Aorta (tissue), 5 donors: ENCODE measurements at regions not wholly inside any gene's neighbourhood (a gene's known extent, or its start where the extent isn't known, plus 50 kb on each side); places are given as distances from the start of the nearest gene placed in this dataset.

Experiments
- ATAC-seq: fragments of 200-7000 bp; cut with Tn5 transposase; one replicate; pipeline ENCODE4 v1.9.1; 2022; ENCODE audit warnings: moderate library complexity; ENCODE audit not compliant: low FRiP score
- DNase-seq, 2 donors: peaks; one replicate each; pipeline ENCODE4 v3.0.0-alpha.2; 2020
- H3K27ac ChIP-seq, 2 donors: one replicate each; pipeline ENCODE4 v1.5.1; 2013; ENCODE audit warnings: low read length in 2 of 2, mild to moderate bottlenecking in 2 of 2, moderate library complexity in 2 of 2, control low read depth in 1 of 2, inconsistent platforms in 1 of 2, low read depth in 1 of 2
- H3K27me3 ChIP-seq, 2 donors: one replicate each; pipeline ENCODE4 v1.6.1; 2013; ENCODE audit warnings: control low read depth in 1 of 2, low read length in 1 of 2, mild to moderate bottlenecking in 1 of 2, moderate library complexity in 1 of 2; ENCODE audit not compliant: insufficient read depth in 2 of 2, control insufficient read depth in 1 of 2
- H3K36me3 ChIP-seq, 2 donors: one replicate each; pipeline ENCODE4 v1.6.1; 2013; ENCODE audit warnings: control low read depth in 1 of 2, low read length in 1 of 2, mild to moderate bottlenecking in 1 of 2; ENCODE audit not compliant: insufficient read depth in 2 of 2, control insufficient read depth in 1 of 2
- H3K4me1 ChIP-seq, 2 donors: one replicate each; pipeline ENCODE4 v1.6.1; 2013; ENCODE audit warnings: low read length in 2 of 2, control low read depth in 1 of 2, mild to moderate bottlenecking in 1 of 2, moderate library complexity in 1 of 2; ENCODE audit not compliant: insufficient read depth in 2 of 2, control insufficient read depth in 1 of 2
- H3K4me3 ChIP-seq, 2 donors: one replicate each; pipeline ENCODE4 v1.5.1; 2013; ENCODE audit warnings: low read length in 2 of 2, control low read depth in 1 of 2, mild to moderate bottlenecking in 1 of 2
- H3K9me3 ChIP-seq: one replicate; pipeline ENCODE4 v1.6.1; 2013; ENCODE audit warnings: mild to moderate bottlenecking, low read length; ENCODE audit not compliant: control insufficient read depth
- WGBS, 2 donors: extraction: QIAGEN DNeasy Blood & Tissue Kit; methylation state at CpG; one replicate each; pipeline ENCODE4 v1.1.7; 2013; 5-methylcytosine and 5-hydroxymethylcytosine counted together
- intact Hi-C, 2 donors: fragments of 100-400 bp; cut with DNase I; formaldehyde crosslinking; loops; one replicate each; pipeline versions ENCODE4 v1.14.2 to v1.15.0; 2022
- donor health status: healthy with polysubstance abuse.
- donor health status: Bipolar disorder and iron deficiency.
- donor health status: DM: no; HTN: no; CAD: no.
- donor health status: DM: no; HTN: no; CAD: no.
- donor health status: DM: yes; HTN: yes; CAD: no.

DNA sequence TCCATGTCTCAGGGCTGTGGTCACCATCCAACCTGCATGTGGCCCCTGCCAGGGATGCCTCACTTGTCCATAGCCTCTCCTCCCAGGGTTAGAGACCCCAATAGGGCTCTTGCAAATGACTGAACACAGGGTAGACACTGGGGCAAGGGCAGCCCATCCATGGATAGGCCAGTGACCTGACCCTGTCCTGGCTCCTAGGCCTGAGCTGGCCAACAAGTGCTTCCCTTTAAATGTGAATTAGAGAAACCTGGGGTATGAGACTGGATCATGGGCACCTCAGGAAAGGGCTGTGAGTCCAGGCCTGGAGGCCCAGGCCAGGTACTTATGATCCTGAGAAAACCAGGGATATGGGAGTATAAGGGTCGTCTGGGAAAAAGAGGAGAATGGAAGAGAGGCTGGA is 64.5 kb downstream of the COPS8 start:
- Histone ChIP-seq H3K4me3 (no peak overlapping the region), H3K27ac (no peak overlapping the region), H3K27me3 (no peaks in the 10 kb centered on the region), H3K9me3 (peaks cover 4% of the 10 kb centered on the region), H3K4me1 (no peaks in the 10 kb centered on the region), H3K36me3 (no peaks in the 10 kb centered on the region)
- intact Hi-C loops: loop anchor here (5.0 to 10.0 kb wide), 2 partner anchors 425 to 427 kb away; no protein-coding TSS in a partner anchor
- DNase-seq (no peak), ATAC-seq (no peak)
- WGBS, 2 donors: 93 to 100% methylated on average over 1 of the region's 1 CpG

DNA sequence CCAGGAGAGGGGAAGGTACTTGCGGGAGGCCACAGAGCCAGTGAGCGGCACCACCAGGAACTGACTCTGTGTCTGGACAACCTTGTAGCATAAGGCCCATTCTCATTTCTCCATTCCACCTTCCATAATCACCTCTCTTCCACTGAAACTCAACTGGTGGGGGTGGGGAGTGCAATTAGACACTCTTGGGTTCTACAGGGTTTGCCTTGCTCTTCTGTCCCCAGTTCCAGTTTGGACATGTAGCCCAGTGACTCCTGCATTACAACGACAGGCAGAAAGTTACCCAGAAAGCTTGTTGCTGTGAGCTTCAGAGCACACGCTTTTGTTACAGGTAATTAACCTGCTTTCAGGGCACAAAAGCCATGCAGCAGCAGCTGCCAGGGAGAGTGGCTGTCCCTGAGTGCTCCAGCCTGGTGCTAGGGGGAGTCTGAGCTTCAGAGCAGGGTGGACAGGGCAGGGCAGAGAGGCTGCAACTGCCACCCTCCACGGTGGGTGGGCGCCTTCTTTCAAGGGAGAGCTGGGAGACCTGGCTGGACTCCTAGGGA is 65.2 kb downstream of the COPS8 start:
- no peak overlapping the region for H3K27ac ChIP-seq
- no peaks in the 10 kb centered on the region for H3K4me1 ChIP-seq
- no peaks in the 10 kb centered on the region for H3K27me3 ChIP-seq
- peaks cover 4% of the 10 kb centered on the region for H3K9me3 ChIP-seq
- 91 to 95% methylated on average over 6 of the region's 6 CpGs for WGBS, 2 donors
- no peaks in the 10 kb centered on the region for H3K36me3 ChIP-seq
- DNase-seq: no peak
- H3K4me3 ChIP-seq: no peak overlapping the region
- no peak for ATAC-seq
- intact Hi-C loops: loop anchor here (5.0 to 10.0 kb wide), 2 partner anchors 424 to 426 kb away; no protein-coding TSS in a partner anchor

DNA sequence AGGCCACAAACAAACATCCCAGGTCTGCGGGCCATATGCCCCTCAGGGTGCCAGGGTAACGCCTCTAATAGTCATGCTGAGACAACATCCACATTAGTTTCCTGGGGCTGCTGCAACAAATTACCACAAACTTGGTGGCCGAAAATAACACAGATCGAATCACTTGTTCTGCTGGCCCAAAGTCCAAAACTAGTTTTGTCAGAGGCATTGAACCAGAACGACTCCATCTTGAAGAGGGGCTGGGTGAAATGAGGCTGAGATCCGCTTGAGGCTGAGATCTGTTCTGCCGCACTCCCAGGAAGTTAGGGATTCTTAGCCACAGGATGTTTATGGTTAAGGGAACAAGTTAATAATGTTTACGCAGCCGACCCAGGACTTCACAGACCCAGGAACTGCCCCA is 66.7 kb downstream of the COPS8 start:
- Histone ChIP-seq H3K27ac (no peak overlapping the region), H3K36me3 (no peaks in the 10 kb centered on the region), H3K27me3 (no peaks in the 10 kb centered on the region), H3K4me1 (no peaks in the 10 kb centered on the region), H3K9me3 (peaks cover 4% of the 10 kb centered on the region), H3K4me3 (no peak overlapping the region)
- WGBS, 2 donors: 85 to 86% methylated on average over 9 of the region's 9 CpGs
- intact Hi-C loops: loop anchor here (5.0 to 10.0 kb wide), 2 partner anchors 422 to 425 kb away; no protein-coding TSS in a partner anchor
- ATAC-seq (no peak), DNase-seq (no peak)

DNA sequence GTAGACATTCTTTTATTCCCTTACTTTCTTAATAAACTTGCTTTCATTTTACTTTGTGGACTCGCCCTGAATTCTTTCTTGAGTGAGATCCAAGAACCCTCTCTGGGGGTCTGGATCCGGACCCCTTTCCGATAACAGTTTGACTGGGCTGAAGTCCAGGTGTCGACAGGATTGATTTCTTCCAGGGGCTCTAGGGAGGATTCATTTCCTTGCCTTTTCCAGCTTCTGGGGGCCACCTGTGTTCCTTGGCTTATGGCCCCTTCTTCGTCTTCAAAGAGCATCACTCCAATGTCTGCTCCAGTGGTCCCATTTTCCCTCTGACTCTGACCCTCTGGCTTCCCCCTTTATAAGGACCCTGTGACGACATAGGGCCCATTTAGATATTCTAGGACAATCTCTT is 67.5 kb downstream of the COPS8 start:
- Histone ChIP-seq H3K27ac (no peak overlapping the region), H3K36me3 (no peaks in the 10 kb centered on the region), H3K9me3 (peaks cover 4% of the 10 kb centered on the region), H3K27me3 (no peaks in the 10 kb centered on the region), H3K4me1 (no peaks in the 10 kb centered on the region), H3K4me3 (no peak overlapping the region)
- ATAC-seq (no peak), DNase-seq (no peak)
- intact Hi-C loops: loop anchor here (5.0 to 10.0 kb wide), 2 partner anchors 422 to 424 kb away; no protein-coding TSS in a partner anchor
- 71 to 74% methylated on average over 6 of the region's 6 CpGs for WGBS, 2 donors

DNA sequence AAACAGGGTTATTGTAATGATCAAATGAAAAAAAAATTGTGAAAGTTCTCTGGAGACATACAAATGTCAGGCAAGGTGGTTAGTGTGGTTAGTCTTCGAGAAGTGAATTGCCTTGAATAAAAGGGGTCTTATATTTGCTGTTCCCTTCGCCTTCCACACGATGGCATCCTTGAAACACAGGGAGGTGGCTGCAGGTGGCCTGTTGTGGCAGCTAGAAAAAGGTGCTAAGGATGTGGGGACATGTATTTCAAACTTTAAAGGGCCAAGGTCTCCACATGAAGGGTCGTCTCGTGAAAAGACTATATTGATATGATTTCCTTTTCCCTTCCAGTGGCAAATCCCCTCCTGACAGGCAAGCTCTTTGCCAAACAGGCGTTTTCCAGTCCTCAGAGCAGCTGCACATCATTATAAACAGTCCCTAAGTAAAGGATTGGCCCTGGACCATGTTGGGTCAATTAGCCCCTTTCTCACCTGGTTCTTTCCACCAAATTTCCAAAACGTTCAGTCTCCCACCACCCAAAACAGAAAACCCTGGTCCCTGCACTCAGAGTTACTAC is 68.5 kb downstream of the COPS8 start:
- no peak overlapping the region for H3K4me3 ChIP-seq
- no peaks in the 10 kb centered on the region for H3K27me3 ChIP-seq
- ATAC-seq (no peak), DNase-seq (no peak)
- H3K27ac ChIP-seq: no peak overlapping the region
- WGBS, 2 donors: 68 to 70% methylated on average over 7 of the region's 7 CpGs
- intact Hi-C loops: loop anchor here (5.0 to 10.0 kb wide), 2 partner anchors 421 to 423 kb away; no protein-coding TSS in a partner anchor
- H3K4me1 ChIP-seq: no peaks in the 10 kb centered on the region
- no peaks in the 10 kb centered on the region for H3K36me3 ChIP-seq
- no peaks in the 10 kb centered on the region for H3K9me3 ChIP-seq

DNA sequence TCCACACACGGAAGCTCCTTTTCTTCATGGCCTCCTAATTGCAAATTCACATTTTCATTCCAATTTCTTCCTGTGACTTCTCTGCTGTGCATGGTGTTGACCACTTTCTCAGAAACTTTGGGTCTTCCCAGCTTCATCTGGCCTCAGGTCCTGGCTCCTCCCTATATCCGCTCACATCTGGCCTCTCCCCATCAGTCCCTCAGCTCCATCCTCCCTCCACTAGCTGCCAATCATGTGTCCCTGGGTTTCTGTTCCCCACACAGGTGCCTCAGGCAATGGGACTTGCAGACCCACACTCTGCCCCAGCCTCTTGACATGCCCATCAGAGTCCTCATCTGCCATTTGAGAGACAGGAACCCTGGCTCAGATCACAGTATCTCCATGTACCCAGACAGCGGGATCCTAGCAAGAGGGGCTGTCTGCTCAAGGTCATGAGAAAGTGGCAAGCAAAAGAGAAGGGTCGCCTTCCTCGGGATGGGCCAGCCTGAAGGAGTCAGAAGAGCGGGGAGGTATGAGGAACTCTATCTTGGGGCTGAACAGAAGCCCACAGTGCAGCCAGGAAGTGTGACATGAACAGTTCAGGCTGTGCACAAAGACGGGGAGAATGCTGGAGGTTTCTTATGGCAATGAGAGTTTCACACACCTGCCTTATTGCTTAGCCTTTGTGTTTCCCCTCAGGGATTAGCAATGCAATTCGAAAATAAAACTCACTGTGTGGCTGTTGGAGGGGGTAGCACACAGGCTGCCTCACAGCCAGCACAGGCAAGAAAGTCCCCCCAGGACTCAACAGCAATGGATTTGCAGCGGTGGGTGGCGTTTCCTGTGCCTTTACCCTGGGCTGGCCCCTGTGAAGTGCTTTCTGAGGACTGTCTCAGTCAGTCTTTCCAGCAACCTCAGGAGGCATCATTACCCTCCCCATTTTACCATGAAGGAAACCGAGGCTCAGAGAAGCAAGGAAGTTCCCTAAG is 69.5 kb downstream of the COPS8 start:
- 91 to 94% methylated on average over 11 of the region's 11 CpGs for WGBS, 2 donors

DNA sequence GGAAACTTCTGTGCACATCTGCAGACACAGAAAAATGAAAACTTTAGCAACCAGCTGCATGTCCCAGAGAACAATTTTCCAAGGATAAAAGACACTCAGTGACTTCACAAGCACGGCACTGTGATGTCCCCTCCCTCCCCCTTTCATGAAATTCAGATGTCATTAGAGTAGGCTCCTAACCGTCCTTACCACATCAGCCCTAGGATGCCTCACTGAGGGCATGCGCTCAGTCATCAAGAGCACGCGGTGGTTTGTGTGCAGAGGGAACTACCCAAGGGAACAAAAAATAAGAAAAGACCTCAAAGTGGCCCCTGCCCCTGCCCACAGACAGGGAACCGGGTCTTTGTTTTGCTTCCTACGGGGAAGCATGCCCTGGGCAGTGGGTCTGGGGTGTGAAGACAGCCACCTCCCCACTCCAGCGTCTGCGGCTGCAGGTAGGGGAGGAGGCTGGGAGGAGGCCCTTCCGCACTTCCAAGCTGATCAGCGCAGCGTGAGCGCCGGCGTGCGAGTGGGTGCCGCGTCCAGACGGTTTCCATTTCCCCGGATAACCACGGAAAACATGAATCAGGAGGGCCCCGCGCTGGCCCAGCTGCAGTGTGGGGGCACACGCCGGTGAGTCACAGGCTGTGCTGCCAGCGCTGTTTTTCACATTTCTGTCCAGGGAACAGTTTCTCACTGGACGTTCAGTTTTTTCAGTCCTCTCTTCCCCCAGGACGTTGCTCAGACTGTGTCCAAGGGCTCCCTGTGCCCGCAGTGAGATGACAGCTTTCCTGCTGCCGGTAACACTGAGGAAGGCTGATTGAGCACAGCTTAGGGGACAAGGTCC is 70.6 kb downstream of the COPS8 start:
- Histone ChIP-seq H3K27me3 (no peaks in the 10 kb centered on the region), H3K4me1 (no peaks in the 10 kb centered on the region), H3K9me3 (no peaks in the 10 kb centered on the region), H3K36me3 (no peaks in the 10 kb centered on the region), H3K4me3 (no peak overlapping the region), H3K27ac (peak overlapping the region in 1 of 2 donors; percentile 39)
- intact Hi-C loops: loop anchor here (5.0 to 10.0 kb wide), 4 partner anchors 256 to 419 kb away; partner anchors contain the start of gene COL6A3 (in 1 of the 2)
- ATAC-seq (peak; percentile 74), DNase-seq (peak; percentile 83 to 93)
- WGBS, 2 donors: 12 to 13% methylated on average over 30 of the region's 30 CpGs

More for the DNA sequence above, 69.5 kb downstream of the COPS8 start:
- Histone ChIP-seq H3K4me3 (no peak overlapping the region), H3K4me1 (no peaks in the 10 kb centered on the region), H3K27ac (no peak overlapping the region), H3K9me3 (no peaks in the 10 kb centered on the region), H3K36me3 (no peaks in the 10 kb centered on the region), H3K27me3 (no peaks in the 10 kb centered on the region)
- DNase-seq (no peak), ATAC-seq (no peak)
- intact Hi-C loops: loop anchor here (5.0 to 10.0 kb wide), 5 partner anchors 257 to 422 kb away; partner anchors contain the start of gene COL6A3 (in 1 of the 2)
